K562 (cell line): ENCODE measurements at regions not wholly inside any gene's neighbourhood (a gene's known extent, or its start where the extent isn't known, plus 50 kb on each side); places are given as distances from the start of the nearest gene placed in this dataset.

Experiments used
- ATAC-seq: fragments of 200-7000 bp; cut with Tn5 transposase; 3 replicates; pipeline ENCODE4 v1.9.1; 2020; ENCODE audit warnings: moderate library complexity
- BruUV-seq: library from RNA; stranded (reverse); fragments of 400-500 nt; replicated peaks from 2 replicates; lab custom pipeline; 2021; lab: Mats Ljungman, UMichigan
- CTCF ChIA-PET: fragments of 300-600 bp; formaldehyde crosslinking; extraction: SDS; loops from one replicate; lab custom pipeline; 2021; ENCODE audit warnings: low intra/inter-chr PET ratio; lab: Yijun Ruan, JAX
- POLR2A ChIA-PET: fragments of 300-600, 350-650 bp; sonication (Branson Sonifier 250); formaldehyde crosslinking; extraction: SDS; loops from one replicate; lab custom pipeline; 2021; ENCODE audit warnings: antibody characterized with exemption, inconsistent platforms; lab: Yijun Ruan, JAX
- DNase-seq, 4 experiments: peaks; one replicate each; pipeline versions ENCODE4 v3.0.0 to v3.0.0-alpha.2; 2011 to 2018; ENCODE audit warnings: low spot score in 3 of 4, mixed read lengths in 3 of 4; ENCODE audit errors: extremely low read depth in 1 of 4
- FAIRE-seq: peaks from 2 replicates; lab custom pipeline; 2011; peaks lifted over from hg19 to GRCh38; lab: Jason Lieb, UNC
- H2AFZ ChIP-seq: 2 replicates; pipeline ENCODE4 v1.6.0; 2011; ENCODE audit warnings: low read depth, low read length, control low read depth, inconsistent platforms
- H3K27ac ChIP-seq: fragments of 200-600 bp; 3 replicates; pipeline ENCODE4 v1.8.0; 2011; ENCODE audit warnings: low read depth, mild to moderate bottlenecking, control low read depth, inconsistent platforms, low read length, moderate library complexity, mixed read lengths; ENCODE audit errors: extremely low read depth
- H3K27me3 ChIP-seq, 2 experiments: fragments of 300-600 bp in 1 of 2; 2 replicates in 1 of 2; 3 replicates in 1 of 2; pipeline versions ENCODE4 v1.6.0 to v1.8.0; 2011; ENCODE audit warnings: inconsistent platforms in 2 of 2, low read length in 2 of 2, mild to moderate bottlenecking in 1 of 2, mixed read lengths in 1 of 2, moderate library complexity in 1 of 2; ENCODE audit not compliant: control insufficient read depth in 2 of 2, insufficient read depth in 2 of 2
- H3K36me3 ChIP-seq: fragments of 300-600 bp; 3 replicates; pipeline ENCODE4 v1.8.0; 2011; ENCODE audit warnings: mild to moderate bottlenecking, low read length, inconsistent platforms; ENCODE audit not compliant: control insufficient read depth, insufficient read depth
- H3K4me1 ChIP-seq, 2 experiments: fragments of 200-600 bp in 1 of 2; replicated peaks in 1 of 2; 2 replicates in 1 of 2; 3 replicates in 1 of 2; pipeline versions ENCODE4 v1.5.1 to v1.8.0; 2011; ENCODE audit warnings: inconsistent platforms in 2 of 2, low read length in 2 of 2, mild to moderate bottlenecking in 1 of 2, mixed read lengths in 1 of 2, moderate library complexity in 1 of 2; ENCODE audit not compliant: control insufficient read depth in 2 of 2, insufficient read depth in 2 of 2
- H3K4me2 ChIP-seq: 2 replicates; pipeline ENCODE4 v1.6.1; 2011; ENCODE audit warnings: low read length, control low read depth, inconsistent platforms, mixed read lengths; ENCODE audit not compliant: insufficient read depth
- H3K4me3 ChIP-seq: fragments of 200-600 bp; sonication (generic), shearing (Covaris generic); 2 replicates; pipeline ENCODE4 v1.5.1; 2016; ENCODE audit warnings: control low read depth, inconsistent platforms
- H3K79me2 ChIP-seq: fragments of 200-600 bp; 3 replicates; pipeline ENCODE4 v1.8.0; 2011; ENCODE audit warnings: low read length, inconsistent platforms; ENCODE audit not compliant: control insufficient read depth, insufficient read depth
- H3K9ac ChIP-seq, 2 experiments: 2 replicates each; pipeline versions ENCODE4 v1.6.0 to v1.6.1; 2011; ENCODE audit warnings: low read depth in 2 of 2, low read length in 2 of 2, control low read depth in 1 of 2, inconsistent platforms in 1 of 2, mild to moderate bottlenecking in 1 of 2, mixed read lengths in 1 of 2; ENCODE audit not compliant: insufficient read depth in 1 of 2
- H3K9me1 ChIP-seq: one replicate; pipeline ENCODE4 v1.6.0; 2011; ENCODE audit warnings: inconsistent platforms, mild to moderate bottlenecking, low read length, moderate library complexity; ENCODE audit not compliant: control insufficient read depth, insufficient read depth
- H3K9me3 ChIP-seq: replicated peaks from 2 replicates; pipeline ENCODE4 v1.5.1; 2011; ENCODE audit warnings: low read depth, low read length, inconsistent platforms; ENCODE audit not compliant: control insufficient read depth, insufficient read depth
- H4K20me1 ChIP-seq: replicated peaks from 2 replicates; pipeline ENCODE4 v1.6.1; 2011; ENCODE audit warnings: low read length, inconsistent platforms, mixed read lengths; ENCODE audit not compliant: control insufficient read depth, insufficient read depth
- CCAR2 ChIP-seq: fragments of 200-400 bp; formaldehyde crosslinking; IDR thresholded peaks from 2 replicates; pipeline ENCODE4 v1.6.1; 2017; ENCODE audit warnings: mild to moderate bottlenecking, low read depth, low read length
- KDM1A ChIP-seq, 2 experiments: fragments of 450-650 bp; IDR thresholded peaks; 2 replicates each; pipeline ENCODE4 v1.6.1; 2016; ENCODE audit warnings: mild to moderate bottlenecking in 2 of 2
- NR2C2 ChIP-seq, 2 experiments: fragments of 200-800 bp in 1 of 2; sonication (Bioruptor generic) in 1 of 2; sonication (generic) in 1 of 2; formaldehyde crosslinking in 1 of 2; IDR thresholded peaks; 2 replicates each; pipeline versions ENCODE4 v1.6.1 to v1.8.0; 2016 to 2022; ENCODE audit warnings: mild to moderate bottlenecking in 1 of 2, missing compliant biosample characterization in 1 of 2, missing genetic modification characterization in 1 of 2, missing genetic modification reagents in 1 of 2
- RFX1 ChIP-seq: fragments of 450-650 bp; IDR thresholded peaks from 2 replicates; pipeline ENCODE4 v1.6.1; 2016; ENCODE audit warnings: mild to moderate bottlenecking, moderate library complexity
- ZNF274 ChIP-seq: IDR thresholded peaks from 2 replicates; pipeline ENCODE4 v1.6.1; 2011; ENCODE audit warnings: low read depth, mild to moderate bottlenecking, low read length, moderate library complexity, borderline replicate concordance
- WGBS: fragments of 100-300 bp; shearing (Covaris generic); methylation state at CpG from one replicate; pipeline ENCODE4 v1.1.6; 2016; ENCODE audit warnings: low coverage, mixed read lengths; ENCODE audit not compliant: insufficient coverage; ENCODE audit errors: missing lambda C conversion rate; 5-methylcytosine and 5-hydroxymethylcytosine counted together
- in situ Hi-C: fragments of 300-500 bp; cut with MboI; formaldehyde crosslinking; loops from 4 replicates; pipeline ENCODE4 v1.15.0; 2018; ENCODE audit warnings: inconsistent platforms, mixed read lengths
- intact Hi-C: fragments of 100-400 bp; cut with micrococcal nuclease; formaldehyde crosslinking; loops from 2 replicates; pipeline ENCODE4 v1.14.2; 2022
- TF ChIP-seq, protein P1 (sequence below): fragments of 250-450 bp; sonication (Bioruptor Pico); IDR thresholded peaks from 2 replicates; pipeline ENCODE4 v1.5.0; 2021; ENCODE audit warnings: mild to moderate bottlenecking, borderline replicate concordance
- TF ChIP-seq, protein P2 (sequence below), 3 experiments: fragments of 200-800 bp in 1 of 3; fragments of 250-450 bp in 1 of 3; fragments of 450-650 bp in 1 of 3; sonication (Bioruptor Pico) in 1 of 3; sonication (Bioruptor generic) in 1 of 3; formaldehyde crosslinking in 1 of 3; IDR thresholded peaks; 2 replicates each; pipeline versions ENCODE4 v1.6.1 to v1.8.0; 2016 to 2022; ENCODE audit warnings: mild to moderate bottlenecking in 2 of 3, missing genetic modification characterization in 2 of 3, missing compliant biosample characterization in 1 of 3, moderate library complexity in 1 of 3

DNA sequence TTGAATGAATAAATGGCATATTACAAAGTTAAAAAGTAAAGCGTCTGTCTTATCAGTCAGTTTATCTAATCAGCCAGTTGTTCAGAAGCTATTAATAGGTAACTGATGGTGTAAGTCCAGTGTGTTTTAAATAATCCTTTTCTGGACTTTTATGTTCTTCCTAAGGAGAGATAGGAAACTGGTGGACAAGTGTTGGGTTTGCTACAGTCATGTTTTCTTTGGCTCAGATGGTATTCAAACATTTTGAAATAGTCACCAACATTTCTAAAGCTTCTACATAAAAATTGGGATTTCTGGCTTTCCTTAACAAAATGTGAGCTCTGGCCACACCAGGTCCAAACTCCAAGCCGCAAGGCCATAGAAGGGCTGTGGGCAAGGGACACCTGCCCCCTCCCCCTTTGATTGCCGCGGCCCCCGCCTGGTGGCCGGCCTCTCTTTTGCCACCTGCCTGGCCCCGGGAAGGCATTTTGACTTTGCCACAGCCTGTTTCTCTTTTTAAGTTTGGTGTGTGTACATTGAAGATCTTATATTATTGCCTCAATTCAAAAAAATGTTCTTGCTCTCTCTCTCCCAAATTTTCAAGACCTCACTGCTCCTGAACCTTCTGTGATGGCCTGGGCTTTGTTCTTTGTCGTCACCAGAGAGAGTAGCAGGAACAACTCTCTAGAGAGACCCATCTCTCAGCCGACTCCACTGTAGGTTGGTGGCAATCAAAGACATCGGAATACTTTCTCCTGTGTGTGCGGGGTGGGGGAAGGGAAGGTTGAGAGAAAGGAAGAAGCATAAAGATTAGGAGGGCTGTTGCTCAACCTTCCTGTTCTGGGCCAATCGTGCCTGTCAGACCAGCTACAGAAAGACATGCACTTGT is 84.0 kb upstream of the ZNF217 start (continued):
- TF ChIP-seq, protein P1, sequence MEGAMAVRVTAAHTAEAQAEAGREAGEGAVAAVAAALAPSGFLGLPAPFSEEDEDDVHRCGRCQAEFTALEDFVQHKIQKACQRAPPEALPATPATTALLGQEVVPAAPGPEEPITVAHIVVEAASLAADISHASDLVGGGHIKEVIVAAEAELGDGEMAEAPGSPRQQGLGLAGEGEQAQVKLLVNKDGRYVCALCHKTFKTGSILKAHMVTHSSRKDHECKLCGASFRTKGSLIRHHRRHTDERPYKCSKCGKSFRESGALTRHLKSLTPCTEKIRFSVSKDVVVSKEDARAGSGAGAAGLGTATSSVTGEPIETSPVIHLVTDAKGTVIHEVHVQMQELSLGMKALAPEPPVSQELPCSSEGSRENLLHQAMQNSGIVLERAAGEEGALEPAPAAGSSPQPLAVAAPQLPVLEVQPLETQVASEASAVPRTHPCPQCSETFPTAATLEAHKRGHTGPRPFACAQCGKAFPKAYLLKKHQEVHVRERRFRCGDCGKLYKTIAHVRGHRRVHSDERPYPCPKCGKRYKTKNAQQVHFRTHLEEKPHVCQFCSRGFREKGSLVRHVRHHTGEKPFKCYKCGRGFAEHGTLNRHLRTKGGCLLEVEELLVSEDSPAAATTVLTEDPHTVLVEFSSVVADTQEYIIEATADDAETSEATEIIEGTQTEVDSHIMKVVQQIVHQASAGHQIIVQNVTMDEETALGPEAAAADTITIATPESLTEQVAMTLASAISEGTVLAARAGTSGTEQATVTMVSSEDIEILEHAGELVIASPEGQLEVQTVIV (CRISPR knock-in tag), result no peak
- TF ChIP-seq CCAR2, result no peak
- TF ChIP-seq KDM1A (IDR thresholded peaks at IDR 0.05), result peak in 1 of 2 experiments; percentile 61; a peak in 2 of 4 replicates
- no peak for TF ChIP-seq NR2C2 (CRISPR knock-in tag; IDR thresholded peaks at IDR 0.05)
- TF ChIP-seq NR2C2 (tag; IDR thresholded peaks at IDR 0.05), result no peak
- 0 out of 2 replicates have a peak, but pooled peaks have one; percentile 3 for TF ChIP-seq RFX1

DNA sequence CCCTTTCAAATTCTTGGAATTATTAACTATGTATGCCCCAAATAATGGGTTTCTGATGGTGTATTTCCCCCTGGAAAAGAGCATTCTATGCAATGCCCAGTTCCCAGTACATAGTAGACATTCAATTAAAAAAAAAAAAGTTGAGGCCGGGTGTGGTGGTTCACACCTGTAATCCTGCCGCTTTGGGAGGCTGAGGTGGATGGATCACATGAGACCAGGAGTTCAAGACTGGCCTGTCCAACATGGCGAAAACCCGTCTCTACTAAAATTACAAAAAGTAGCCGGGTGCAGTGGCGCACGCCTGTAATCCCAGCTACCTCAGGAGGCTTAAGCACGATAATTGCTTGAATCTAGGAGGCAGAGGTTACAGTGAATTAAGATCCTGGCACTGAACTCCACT is 83.3 kb upstream of the ZNF217 start:
- in situ Hi-C loops, result no loop called here
- peak overlapping the region; percentile 98 for H2AFZ ChIP-seq
- CTCF ChIA-PET, result no interaction called here
- FAIRE-seq (no peak), ATAC-seq (no peak), DNase-seq (no peak)
- H3K9me1 ChIP-seq, result no peaks in the 10 kb centered on the region
- H3K4me1 ChIP-seq, result peaks cover 8 to 24% of the 10 kb centered on the region in 2 experiments
- POLR2A ChIA-PET, result no interaction called here
- WGBS, result 94% methylated on average over 8 of the region's 8 CpGs
- TF ChIP-seq ZNF274, result no peak
- TF ChIP-seq, protein P2, sequence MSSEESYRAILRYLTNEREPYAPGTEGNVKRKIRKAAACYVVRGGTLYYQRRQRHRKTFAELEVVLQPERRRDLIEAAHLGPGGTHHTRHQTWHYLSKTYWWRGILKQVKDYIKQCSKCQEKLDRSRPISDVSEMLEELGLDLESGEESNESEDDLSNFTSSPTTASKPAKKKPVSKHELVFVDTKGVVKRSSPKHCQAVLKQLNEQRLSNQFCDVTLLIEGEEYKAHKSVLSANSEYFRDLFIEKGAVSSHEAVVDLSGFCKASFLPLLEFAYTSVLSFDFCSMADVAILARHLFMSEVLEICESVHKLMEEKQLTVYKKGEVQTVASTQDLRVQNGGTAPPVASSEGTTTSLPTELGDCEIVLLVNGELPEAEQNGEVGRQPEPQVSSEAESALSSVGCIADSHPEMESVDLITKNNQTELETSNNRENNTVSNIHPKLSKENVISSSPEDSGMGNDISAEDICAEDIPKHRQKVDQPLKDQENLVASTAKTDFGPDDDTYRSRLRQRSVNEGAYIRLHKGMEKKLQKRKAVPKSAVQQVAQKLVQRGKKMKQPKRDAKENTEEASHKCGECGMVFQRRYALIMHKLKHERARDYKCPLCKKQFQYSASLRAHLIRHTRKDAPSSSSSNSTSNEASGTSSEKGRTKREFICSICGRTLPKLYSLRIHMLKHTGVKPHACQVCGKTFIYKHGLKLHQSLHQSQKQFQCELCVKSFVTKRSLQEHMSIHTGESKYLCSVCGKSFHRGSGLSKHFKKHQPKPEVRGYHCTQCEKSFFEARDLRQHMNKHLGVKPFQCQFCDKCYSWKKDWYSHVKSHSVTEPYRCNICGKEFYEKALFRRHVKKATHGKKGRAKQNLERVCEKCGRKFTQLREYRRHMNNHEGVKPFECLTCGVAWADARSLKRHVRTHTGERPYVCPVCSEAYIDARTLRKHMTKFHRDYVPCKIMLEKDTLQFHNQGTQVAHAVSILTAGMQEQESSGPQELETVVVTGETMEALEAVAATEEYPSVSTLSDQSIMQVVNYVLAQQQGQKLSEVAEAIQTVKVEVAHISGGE (CRISPR knock-in tag; IDR thresholded peaks at IDR 0.05), result peak in 1 of 3 experiments; percentile 71; a peak in 2 of 6 replicates
- no peaks in the 10 kb centered on the region for H3K9me3 ChIP-seq
- H3K27me3 ChIP-seq, result no peaks in the 10 kb centered on the region
- H3K27ac ChIP-seq, result peak overlapping the region; percentile 82; the same call in 2 of the 3 replicates
- H3K79me2 ChIP-seq, result no peaks in the 10 kb centered on the region
- no peak overlapping the region for H3K4me2 ChIP-seq
- H3K9ac ChIP-seq, result no peak overlapping the region
- H4K20me1 ChIP-seq, result no peaks in the 10 kb centered on the region
- no TSS peak for BruUV-seq
- no peaks in the 10 kb centered on the region for H3K36me3 ChIP-seq
- intact Hi-C loops, result no loop called here
- no peak overlapping the region for H3K4me3 ChIP-seq
